ENCODE measurements at regions not wholly inside any gene's neighbourhood (a gene's known extent, or its start where the extent isn't known, plus 50 kb on each side); places are given as distances from the start of the nearest gene placed in this dataset.

DNA sequence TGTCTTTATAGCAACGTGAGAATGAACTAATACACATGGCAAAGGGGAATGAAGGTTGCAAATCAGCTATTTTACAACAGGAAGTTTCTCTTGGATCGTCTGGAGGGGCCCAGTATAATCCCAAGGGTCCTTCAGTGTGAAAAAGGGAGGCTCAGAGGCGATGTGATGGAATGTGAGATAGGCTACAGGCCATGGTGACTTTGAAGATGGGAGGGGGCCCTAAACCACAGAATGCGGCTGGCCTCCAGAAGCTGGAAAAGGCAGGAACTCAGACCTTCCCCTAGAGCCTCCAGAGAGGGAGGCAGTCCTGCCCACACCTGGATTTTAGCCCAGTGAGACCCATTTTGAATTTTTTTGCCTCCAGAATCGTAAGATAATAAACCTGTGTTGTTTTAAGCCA is 69.4 kb upstream of the PGM2 start:
- TF ChIP-seq, protein P1, sequence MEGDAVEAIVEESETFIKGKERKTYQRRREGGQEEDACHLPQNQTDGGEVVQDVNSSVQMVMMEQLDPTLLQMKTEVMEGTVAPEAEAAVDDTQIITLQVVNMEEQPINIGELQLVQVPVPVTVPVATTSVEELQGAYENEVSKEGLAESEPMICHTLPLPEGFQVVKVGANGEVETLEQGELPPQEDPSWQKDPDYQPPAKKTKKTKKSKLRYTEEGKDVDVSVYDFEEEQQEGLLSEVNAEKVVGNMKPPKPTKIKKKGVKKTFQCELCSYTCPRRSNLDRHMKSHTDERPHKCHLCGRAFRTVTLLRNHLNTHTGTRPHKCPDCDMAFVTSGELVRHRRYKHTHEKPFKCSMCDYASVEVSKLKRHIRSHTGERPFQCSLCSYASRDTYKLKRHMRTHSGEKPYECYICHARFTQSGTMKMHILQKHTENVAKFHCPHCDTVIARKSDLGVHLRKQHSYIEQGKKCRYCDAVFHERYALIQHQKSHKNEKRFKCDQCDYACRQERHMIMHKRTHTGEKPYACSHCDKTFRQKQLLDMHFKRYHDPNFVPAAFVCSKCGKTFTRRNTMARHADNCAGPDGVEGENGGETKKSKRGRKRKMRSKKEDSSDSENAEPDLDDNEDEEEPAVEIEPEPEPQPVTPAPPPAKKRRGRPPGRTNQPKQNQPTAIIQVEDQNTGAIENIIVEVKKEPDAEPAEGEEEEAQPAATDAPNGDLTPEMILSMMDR (IDR thresholded peaks at IDR 0.05): no peak
- no peak for TF ChIP-seq POLR2A (IDR thresholded peaks at IDR 0.05)

Measured in transverse colon (tissue), 3 donors.